ENCODE measurements at regions not wholly inside any gene's neighbourhood (a gene's known extent, or its start where the extent isn't known, plus 50 kb on each side); places are given as distances from the start of the nearest gene placed in this dataset.
"Not testable (repeated sequence)": the region's sequence is repeated elsewhere in the genome, so short reads cannot be mapped to it uniquely, and the experiment has no call there.

DNA sequence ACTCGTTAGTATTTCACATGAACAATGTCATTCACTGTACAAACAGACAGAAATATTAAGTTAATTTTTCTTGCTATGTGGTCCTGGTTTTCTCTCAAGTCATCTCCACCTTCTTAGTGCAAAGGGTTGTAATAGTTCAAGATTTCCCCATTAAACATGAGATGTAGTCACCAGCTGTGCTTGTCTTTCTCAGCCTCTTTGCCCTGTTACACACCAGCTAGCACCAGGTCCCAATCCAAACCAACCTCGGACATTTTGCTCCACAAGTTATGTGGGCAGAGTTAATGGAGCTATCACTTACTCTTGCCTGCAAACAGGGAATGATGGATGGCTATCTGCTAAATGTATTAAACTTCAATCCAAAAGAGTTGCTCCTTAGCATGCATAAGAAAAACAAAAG is 328.1 kb downstream of the TLE1 start:
- no peak for DNase-seq (ENCODE audit: low read depth in 2 of 2)

DNA sequence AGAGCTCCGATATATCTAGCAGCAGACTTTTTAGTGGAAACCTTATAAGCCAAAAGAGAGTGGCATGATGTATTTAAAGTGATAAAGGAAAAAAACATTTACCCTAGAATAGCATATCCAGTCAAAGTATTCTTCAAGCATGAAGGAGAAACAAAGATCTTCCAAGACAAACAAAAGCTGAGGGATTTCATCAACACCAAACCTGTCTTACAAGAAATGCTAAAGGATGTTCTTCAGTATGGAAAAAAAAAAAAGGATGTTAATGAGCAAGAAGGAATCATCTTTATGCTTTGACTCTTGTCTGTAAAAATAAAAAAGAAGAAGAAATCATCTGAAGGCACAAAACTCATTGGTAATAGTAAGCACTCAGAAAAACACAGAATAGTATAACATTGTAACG is 338.2 kb downstream of the TLE1 start:
- no peak for DNase-seq (ENCODE audit: low read depth in 2 of 2)

DNA sequence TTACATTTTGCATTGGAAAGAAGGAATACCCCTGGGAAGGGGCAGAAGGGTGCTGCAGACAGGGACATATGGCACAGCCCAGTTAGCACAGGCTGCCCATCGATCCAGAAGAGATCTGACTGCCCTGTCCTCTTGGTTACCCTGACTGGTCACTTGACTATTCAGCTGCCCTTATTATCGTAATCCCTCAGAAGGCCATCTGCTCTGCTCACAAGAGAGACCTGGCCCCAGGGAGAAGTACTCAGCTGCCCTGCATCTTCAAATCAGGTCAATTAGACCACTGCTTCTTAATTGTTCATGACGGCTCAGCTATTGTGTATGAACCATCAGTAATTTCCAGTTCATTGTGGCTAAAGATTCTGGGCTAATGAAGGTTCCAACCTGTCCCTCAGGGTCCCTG is 345.0 kb downstream of the TLE1 start:
- DNase-seq (ENCODE audit: low read depth in 2 of 2) = no peak

GRCh38 chr9:81335879-81336421 is 353.4 kb downstream of the TLE1 start:
- DNase-seq (ENCODE audit: low read depth in 2 of 2) = no peak

DNA sequence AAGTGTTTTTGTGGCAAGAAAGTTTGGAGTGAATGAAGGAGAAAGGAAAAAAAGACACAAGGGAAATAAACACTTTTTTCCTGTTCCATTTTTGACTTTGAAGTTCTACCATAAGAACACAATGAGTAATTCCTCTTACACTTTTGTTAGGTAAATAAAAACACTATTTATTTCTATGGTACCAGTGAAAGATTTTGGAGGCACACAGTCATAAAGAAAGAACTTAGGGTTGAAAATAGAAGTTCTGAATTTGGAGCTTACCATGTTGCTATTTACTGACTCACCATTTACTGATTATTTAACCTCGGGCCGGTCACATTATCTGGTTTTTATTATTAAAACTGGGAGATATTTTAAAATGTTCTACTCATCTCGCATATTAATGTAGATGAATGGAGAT is 367.8 kb downstream of the TLE1 start:
- DNase-seq (ENCODE audit: low read depth in 2 of 2) = no peak

- no peak for DNase-seq (ENCODE audit: low read depth in 2 of 2)
Measured at GRCh38 chr9:81320909-81321482, 368.4 kb downstream of the TLE1 start.

DNA sequence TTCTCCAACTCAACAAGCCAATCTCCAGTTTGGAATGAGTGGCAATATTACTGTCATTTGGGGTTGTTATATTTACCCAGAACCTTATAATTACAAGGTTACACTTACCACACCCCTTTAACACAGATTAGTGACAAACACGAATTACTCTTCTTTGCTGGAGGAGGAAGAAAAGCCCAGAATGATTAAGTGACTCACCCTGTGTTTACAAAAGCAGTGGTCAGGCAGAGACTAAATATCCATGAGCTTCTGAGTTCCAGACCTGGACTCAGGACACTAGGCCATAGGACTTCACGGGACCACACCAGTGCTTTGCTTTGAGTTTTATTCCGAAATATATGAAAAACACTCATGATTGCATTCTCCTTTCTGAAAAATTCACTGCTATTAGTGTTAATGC is 370.8 kb downstream of the TLE1 start:
- DNase-seq (ENCODE audit: low read depth in 2 of 2) = no peak

DNA sequence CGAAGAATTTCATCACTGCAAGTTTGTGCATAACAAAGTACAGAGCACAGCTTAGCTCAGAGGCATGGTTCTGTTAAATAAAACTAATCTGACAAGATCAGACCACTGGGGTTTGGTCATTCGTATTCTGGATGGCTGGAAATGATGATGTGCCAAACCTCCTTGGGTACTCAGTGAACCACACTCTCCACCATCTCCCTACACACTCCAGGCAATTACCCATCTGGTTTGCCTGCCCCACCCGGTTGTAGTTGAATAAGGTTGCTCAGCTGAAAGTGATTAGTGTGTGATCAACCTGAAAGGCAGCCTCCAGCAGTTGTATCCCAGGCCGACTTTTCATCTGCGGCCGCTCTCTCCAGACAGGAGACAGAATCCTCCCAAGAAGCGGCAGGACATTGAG is 371.4 kb downstream of the TLE1 start:
- no peak for DNase-seq (ENCODE audit: low read depth in 2 of 2)

- DNase-seq (ENCODE audit: low read depth in 2 of 2) = no peak
Measured at GRCh38 chr9:81317223-81317622, 372.1 kb downstream of the TLE1 start.

DNA sequence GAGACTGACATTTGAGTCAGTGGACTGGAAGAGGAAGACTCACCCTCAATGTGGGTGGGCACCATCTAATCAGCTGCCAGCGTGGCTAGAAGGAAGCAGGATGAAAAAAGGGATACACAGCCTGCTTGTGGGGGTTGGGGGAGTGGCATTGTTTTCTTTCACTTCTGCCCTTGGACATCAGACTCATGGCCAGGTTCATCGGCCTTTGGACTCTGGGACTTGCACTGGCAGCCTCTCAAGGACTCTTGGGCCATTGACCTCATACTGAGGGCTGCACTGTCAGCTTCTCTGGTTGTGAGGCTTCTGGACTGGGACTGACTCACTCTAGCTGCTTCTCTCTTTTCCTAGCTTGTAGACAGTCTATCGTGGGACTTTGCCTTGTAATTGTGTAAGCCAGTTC is 374.9 kb downstream of the TLE1 start:
- no peak for DNase-seq (ENCODE audit: low read depth in 2 of 2)

DNA sequence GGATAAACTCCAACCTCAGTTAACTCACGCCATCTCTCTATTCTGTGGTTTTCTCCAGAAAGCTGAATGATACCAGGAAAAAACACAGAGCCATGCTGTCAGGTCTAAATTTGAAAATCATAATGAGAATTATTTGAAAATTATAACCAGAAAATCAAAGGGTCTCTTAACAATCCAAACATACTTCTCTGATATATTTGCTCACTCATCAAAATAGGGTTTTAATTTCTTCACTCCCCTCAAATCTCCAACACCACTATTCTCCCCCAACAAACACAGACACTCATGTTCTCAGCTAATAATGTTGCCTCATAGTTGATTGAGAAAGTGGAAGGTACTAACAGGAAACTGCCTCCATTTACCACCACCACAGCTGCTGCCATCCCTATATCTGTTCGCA is 375.5 kb downstream of the TLE1 start:
- DNase-seq (ENCODE audit: low read depth in 2 of 2) = no peak

- DNase-seq (ENCODE audit: low read depth in 2 of 2) = no peak
Measured at GRCh38 chr9:81312346-81312745, 377.0 kb downstream of the TLE1 start.

DNA sequence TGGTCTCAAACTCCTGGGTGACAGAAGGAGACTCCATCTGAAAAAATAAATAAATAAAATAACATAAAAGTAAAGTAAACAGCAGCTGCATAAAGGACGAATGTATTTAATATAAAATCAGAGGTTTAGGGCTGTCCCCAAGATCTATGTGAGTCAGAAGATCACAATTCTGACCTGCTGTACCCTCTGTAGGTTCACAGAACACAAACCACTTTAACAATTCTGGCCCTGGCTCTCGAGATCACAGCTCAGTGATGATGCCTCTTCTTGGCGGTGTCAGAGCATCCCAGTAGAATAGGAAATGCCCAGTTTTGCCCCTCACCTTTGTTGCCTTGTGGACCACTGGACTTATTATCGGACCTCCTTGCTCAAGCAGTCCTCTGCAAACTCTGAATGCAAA is 380.9 kb downstream of the TLE1 start:
- no peak for DNase-seq (ENCODE audit: low read depth in 2 of 2)

DNA sequence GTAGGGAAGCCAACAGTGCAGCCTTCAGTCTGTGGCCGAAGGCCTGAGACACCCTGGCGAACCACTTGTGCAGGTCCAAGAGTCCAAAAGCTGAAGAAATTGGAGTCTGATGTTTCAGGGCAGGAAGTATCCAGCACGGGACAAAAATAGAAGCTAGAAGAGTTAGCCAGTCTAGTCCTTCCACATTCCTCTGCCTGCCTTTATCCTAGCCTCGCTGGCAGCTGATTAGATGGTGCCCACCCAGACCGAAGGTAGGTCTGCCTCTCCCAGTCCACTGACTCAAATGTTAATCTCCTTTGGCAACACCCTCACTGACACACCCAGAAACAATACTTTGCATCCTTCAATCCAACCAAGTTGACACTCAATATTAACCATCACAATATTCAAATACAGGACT is 381.6 kb downstream of the TLE1 start:
- DNase-seq (ENCODE audit: low read depth in 2 of 2) = not testable (repeated sequence)

GRCh38 chr9:81305561-81306182 is 383.7 kb downstream of the TLE1 start:
- DNase-seq (ENCODE audit: low read depth in 2 of 2) = no peak

DNA sequence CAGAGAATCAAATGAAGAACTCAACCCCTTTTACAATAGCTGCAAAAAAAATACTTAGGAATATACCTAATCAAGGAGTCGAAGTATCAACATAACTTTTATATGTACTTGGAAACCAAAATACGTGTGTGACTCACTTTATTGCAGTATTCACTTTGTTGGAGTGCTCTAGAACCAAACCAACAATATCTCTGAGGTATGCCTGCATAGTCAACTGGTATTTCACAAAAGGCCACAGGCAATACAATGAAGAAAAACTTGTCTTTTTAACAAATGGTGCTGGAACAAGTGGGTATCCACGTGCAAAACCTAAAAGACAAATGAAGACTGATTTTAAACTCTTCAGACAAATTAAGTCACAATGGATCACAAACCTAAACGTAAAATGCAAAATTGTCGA is 385.7 kb downstream of the TLE1 start:
- DNase-seq (ENCODE audit: low read depth in 2 of 2) = no peak

GRCh38 chr9:81293651-81294050 is 395.7 kb downstream of the TLE1 start:
- DNase-seq (ENCODE audit: low read depth in 2 of 2) = no peak

DNA sequence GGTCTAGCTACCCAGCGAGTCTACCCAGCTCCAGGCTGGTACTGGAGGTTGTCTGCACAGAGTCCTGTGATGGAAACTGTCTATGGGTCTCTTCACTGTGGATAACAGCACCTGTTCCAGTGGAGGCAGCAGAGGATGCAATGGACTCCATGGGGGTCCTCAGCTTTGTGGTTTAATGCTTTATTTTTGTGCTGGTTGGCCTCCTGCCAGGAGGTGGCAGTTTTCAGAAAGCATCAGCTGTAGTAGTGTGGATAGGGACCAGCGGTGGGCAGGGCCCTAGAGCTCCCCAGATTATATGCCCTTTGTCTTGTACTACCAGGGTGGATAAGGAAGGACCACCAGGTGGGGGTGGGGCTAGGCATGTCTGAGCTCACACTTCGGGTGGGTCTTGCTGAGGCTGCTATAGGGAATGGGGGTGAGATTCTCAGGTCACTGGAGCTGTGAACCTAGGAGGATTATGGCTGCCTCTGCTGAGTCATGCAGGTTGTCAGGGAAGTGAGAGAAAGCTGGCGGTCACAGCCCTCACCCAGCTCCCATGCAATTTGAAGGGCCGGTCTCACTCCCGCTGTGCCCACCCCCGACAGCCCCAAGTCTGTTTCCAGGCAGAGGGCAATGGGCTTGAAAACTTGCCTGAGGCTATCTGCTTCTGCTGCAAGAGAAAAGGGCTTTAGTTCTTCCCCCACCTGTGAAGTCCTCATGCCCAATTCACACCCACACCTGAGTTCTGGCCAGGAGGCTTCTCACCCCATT is 397.1 kb downstream of the TLE1 start:
- no peak for DNase-seq (ENCODE audit: low read depth in 2 of 2)

GRCh38 chr9:81289622-81290021 is 399.7 kb downstream of the TLE1 start:
- DNase-seq (ENCODE audit: low read depth in 2 of 2) = no peak

- no peak for DNase-seq (ENCODE audit: low read depth in 2 of 2)
Measured at GRCh38 chr9:81268048-81268447, 421.3 kb downstream of the TLE1 start.

GRCh38 chr9:81266674-81267073 is 422.7 kb downstream of the TLE1 start:
- no peak for DNase-seq (ENCODE audit: low read depth in 2 of 2)

DNA sequence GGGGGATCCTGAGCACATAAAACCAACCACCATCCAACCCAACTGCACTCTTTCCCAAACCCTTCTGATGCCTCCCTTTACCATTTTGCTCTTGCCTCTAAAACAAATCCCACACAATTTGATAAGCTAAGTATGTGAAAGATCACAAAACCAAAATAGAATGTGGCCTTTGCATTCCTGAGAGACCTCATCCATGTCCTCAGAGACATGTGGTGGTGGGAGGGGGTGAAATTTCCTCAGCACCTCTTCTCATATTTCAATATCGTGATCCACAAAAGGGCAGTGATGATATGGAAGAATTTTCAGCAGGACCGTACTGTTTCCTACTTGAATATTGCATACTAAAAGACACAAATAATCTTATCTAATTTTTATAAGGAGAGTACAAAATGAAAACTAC is 423.3 kb downstream of the TLE1 start:
- DNase-seq (ENCODE audit: low read depth in 2 of 2) = no peak

DNA sequence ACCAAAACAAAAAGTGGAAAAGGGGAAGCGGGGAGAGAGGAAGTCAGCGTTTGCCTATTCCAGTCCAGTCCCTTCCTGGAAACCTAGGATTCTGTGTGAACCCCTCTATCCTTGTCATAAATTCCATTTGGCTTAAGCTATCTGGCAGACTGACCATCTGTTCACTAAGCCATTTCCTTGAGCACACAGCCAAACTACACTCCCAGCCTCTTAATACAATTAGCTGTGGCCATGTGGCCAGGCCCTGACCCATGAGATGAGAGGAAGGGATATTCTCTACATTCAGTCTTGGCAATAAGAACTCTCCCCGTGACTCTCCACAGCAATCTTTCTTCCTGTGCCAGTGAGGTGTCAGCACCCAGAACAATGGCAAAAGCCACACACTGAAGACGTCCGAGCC is 424.8 kb downstream of the TLE1 start:
- DNase-seq (ENCODE audit: low read depth in 2 of 2) = no peak

Measured in activated CD8-positive, alpha-beta memory T cell treated with anti-CD3 and anti-CD28 coated beads for 4 hours (primary cell).